GM12891 (cell line): ENCODE measurements at regions not wholly inside any gene's neighbourhood (a gene's known extent, or its start where the extent isn't known, plus 50 kb on each side); places are given as distances from the start of the nearest gene placed in this dataset.

ENCODE experiments used
- PAX5 ChIP-seq: IDR thresholded peaks from 2 replicates; pipeline ENCODE4 v1.6.1; 2011; ENCODE audit warnings: low read length, moderate library complexity, mild to moderate bottlenecking; ENCODE audit not compliant: insufficient read depth, severe bottlenecking
- POLR2A ChIP-seq: IDR thresholded peaks from 2 replicates; pipeline ENCODE4 v1.6.1; 2011; ENCODE audit warnings: low read depth, low read length, control low read depth
- POLR2AphosphoS5 ChIP-seq: IDR thresholded peaks from 2 replicates; pipeline ENCODE4 v1.6.1; 2011; ENCODE audit warnings: low read depth, low read length, control low read depth
- SPI1 ChIP-seq: IDR thresholded peaks from 2 replicates; pipeline ENCODE4 v1.6.1; 2011; ENCODE audit warnings: low read depth, low read length, control low read depth

GRCh38 chr11:123334925-123335324, 95.1 kb upstream of the GRAMD1B start:
- TF ChIP-seq PAX5 (no peak), POLR2AphosphoS5 (no peak), POLR2A (no peak), SPI1 (no peak)
